ENCODE measurements at regions not wholly inside any gene's neighbourhood (a gene's known extent, or its start where the extent isn't known, plus 50 kb on each side); places are given as distances from the start of the nearest gene placed in this dataset.

GRCh38 chr5:4866817-4867216 is 273.3 kb upstream of the ADAMTS16 start:
- DNase-seq = no peak

DNA sequence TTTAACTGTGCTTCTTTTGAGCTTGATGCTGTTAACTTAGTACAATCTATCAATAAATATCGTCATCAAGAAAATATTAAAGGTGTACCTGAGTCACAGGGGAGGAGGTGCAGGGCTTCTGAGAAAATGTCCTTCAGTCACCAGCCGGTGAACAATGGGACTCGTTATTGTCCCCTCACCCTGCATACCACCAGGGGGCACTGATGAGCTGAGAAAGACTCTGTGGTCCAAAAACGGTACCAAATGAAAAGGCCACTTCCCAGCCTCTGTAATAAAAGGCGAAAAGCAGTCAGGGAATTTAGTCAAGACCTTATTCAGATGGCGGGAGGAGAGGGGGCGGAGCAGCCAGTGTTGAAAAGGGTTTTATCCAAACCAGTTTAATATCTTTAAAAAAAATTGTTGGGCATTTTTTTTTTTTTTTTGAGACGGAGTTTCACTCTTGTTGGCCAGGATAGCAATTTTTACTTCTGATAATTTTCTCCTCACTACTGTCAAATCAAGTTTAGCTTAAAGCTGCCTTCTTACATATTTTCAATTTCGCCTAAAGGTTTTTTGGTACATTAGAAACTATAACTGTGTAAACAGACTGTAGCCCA is 271.9 kb upstream of the ADAMTS16 start:
- DNase-seq = peak; percentile 7

- DNase-seq = no peak
These were observed 266.5 kb upstream of the ADAMTS16 start for GRCh38 chr5:4873652-4874051.

DNA sequence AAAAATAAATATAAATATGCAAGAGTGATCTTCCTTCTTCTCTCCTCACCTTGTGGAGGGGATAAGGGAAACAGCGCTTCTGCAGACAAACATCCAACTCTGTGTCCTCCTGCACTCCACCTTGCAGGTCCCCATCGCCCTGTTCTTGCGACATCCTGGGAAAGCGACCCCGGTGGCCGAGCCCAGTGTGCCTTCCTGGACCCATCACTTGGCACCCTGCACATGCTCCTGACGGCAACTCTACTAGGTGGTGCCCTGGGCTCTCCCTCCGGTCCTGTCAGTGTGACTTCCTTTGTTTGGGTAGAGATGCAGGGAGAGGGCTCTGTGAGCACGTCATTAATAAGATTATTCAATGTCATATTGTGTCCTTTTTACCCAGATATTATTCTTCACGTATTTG is 266.0 kb upstream of the ADAMTS16 start:
- DNase-seq = no peak

DNA sequence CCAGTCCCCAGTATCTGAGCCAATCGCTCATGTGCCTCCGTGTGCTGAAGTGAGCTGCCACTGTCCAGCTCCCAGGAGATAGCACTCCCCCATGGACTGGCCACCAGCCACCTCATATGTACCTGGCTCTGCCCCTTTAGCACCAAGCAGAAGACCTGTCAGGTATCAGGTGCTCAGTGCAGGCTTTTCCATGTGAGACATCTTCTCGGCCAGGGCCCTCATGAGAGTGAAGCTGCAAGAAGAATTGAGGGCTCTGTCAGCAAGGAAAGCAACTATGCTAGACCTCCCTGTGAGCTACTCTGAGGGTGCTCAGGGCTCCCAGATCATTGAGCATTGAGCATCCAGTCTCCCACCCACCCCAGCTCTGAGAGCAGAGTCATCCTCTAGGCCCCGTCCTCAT is 264.2 kb upstream of the ADAMTS16 start:
- no peak for DNase-seq

- no peak for DNase-seq
These were observed 263.3 kb upstream of the ADAMTS16 start for GRCh38 chr5:4876804-4877203.

- DNase-seq = no peak
These were observed 262.6 kb upstream of the ADAMTS16 start for GRCh38 chr5:4877579-4877978.

GRCh38 chr5:4879075-4879474 is 261.1 kb upstream of the ADAMTS16 start:
- no peak for DNase-seq

GRCh38 chr5:4879693-4880303 is 260.3 kb upstream of the ADAMTS16 start:
- peak; percentile 8 for DNase-seq

DNA sequence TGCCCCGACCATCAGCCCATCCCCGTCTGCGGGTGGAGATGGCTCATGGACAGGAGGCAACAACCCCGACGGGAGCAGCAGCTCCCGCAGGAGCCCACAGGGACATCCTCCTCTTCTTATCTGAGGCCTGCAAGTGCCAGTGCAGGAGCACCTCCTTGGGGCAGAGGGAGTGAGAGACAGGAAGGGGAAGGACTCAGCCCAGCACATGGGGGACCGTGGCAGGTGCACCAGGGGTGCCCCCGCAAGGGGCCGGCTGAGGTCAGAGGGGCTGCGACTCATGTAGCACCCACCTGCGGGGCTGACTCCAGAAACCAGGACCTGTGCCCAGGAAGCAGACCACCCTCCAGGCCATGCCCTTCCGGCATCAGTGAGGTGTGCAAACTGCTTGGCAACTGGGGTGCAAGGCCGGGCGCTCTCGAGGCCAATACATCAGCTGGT is 259.8 kb upstream of the ADAMTS16 start:
- no peak for DNase-seq

GRCh38 chr5:4881366-4882002 is 258.6 kb upstream of the ADAMTS16 start:
- no peak for DNase-seq

GRCh38 chr5:4882186-4882585 is 257.9 kb upstream of the ADAMTS16 start:
- no peak for DNase-seq

GRCh38 chr5:4883360-4883759 is 256.8 kb upstream of the ADAMTS16 start:
- no peak for DNase-seq

GRCh38 chr5:4893063-4893744 is 246.9 kb upstream of the ADAMTS16 start:
- DNase-seq = no peak

GRCh38 chr5:4896328-4896727 is 243.8 kb upstream of the ADAMTS16 start:
- no peak for DNase-seq

DNA sequence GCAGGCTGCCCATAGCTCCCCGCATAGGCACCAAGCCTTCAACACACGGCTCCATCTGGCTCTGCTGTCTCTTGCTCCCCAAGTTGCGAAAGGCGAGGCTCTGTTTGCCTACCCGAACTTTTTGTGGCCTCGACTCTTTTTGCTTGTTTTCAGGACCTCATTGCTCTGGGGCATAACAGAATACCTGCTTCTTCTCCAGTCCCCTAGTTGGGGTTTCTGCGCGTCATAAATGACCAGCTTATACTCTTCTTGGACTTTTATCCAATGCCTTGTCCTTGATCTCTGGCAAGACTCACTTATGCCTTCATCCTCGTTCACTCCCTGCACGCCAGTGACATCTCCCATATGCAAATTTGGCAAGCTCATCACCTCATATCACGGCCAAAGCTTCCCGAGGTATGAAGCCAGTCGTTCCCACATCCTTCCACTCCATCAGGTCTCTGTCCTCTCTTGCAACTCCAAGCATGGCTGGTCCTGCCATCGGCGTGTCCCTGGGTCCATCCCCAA is 238.8 kb upstream of the ADAMTS16 start:
- no peak for DNase-seq

DNA sequence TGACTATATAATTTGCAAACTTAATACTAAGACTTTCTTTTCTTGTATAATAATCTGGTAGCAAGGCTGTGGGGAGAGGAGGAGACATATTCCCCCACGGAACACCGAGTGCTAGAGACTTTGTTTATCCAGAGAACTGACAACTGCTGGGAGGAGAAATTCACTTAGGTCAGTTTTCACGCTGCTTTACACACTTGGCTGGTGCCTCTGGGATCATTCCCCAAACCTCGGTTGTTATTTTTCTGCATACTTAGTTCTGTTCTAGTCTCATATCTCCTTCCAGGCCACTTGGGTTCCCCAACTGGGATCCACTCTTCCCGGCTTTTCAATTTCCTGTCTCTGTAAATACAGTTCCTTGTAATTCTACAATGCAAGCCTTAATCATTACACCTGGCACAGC is 238.2 kb upstream of the ADAMTS16 start:
- DNase-seq = no peak

DNA sequence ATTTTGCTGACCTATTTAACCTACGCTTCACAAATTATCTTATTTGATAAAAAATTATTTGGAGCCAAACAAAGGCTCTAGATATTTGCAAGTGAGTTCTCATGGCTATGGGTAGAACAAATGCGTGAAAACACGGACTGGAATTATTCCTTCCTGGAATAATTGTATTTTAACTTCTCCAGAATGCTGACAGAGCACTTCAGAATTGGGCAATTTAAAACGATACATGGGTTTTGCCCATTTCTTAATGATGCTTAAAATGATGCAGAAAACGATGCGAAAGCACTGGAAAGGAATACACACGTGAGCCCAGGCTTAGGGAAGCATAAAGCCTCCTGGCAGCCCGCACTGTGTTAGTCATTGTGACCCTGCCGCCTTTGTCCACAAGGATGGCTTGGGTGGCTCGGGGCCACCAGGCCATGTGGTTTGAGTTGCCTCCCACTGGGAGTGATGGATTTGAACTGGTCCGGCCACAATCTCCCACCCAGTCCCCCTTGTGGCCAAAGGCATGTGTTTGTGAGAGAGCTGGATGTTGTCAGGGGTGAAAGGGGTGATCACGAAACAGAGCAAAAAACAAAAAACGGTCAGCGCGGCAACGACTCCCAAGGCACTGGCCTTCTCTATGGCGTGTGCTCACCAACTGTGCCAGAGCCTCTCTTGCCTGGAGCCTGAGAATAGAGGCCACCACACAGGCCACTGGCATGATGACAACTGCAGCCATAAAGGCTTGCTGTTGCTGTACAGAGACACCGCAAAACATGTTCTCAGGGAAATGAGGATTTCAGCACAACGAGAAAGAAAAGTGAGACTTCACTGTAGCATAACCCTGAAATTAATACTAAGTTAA is 234.2 kb upstream of the ADAMTS16 start:
- no peak for DNase-seq

DNA sequence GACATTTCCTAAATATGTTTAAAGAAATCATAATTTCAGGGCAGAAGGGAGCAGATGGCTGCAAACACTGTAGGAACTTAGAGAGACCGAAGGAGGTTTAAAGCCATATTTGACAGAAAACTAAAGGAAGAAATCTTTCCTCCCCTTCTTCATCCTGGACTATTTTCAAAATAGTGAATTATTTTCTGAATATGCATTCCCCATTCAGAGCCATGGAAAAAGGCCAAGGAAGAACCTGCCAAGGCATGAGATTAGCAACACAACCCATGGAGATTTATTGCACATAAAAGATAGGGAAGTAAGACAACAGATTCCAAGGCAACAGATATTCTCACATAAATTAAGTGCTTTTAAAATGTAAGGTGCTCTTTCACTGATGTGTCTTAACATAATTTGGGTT is 233.3 kb upstream of the ADAMTS16 start:
- DNase-seq = no peak

- no peak for DNase-seq
These were observed 232.6 kb upstream of the ADAMTS16 start for GRCh38 chr5:4907571-4907970.

GRCh38 chr5:4909086-4909485 is 231.0 kb upstream of the ADAMTS16 start:
- DNase-seq = no peak

- DNase-seq = no peak
These were observed 228.3 kb upstream of the ADAMTS16 start for GRCh38 chr5:4911646-4912403.
